Liver (tissue), 8 donors: ENCODE measurements at regions not wholly inside any gene's neighbourhood (a gene's known extent, or its start where the extent isn't known, plus 50 kb on each side); places are given as distances from the start of the nearest gene placed in this dataset.

Experiments
- DNase-seq: peaks from one replicate; pipeline ENCODE4 v3.0.0-alpha.2; 2017; ENCODE audit warnings: low spot score
- H3K27ac ChIP-seq, 2 donors: one replicate each; pipeline ENCODE4 v1.7.0; 2013; ENCODE audit warnings: inconsistent platforms in 2 of 2, low read length in 2 of 2, control low read depth in 1 of 2, low read depth in 1 of 2, mild to moderate bottlenecking in 1 of 2
- H3K27me3 ChIP-seq, 4 donors: one replicate each; pipeline versions ENCODE4 v1.6.1 to v1.7.0; 2013; ENCODE audit warnings: low read length in 3 of 4, inconsistent platforms in 1 of 4, mild to moderate bottlenecking in 1 of 4, moderate library complexity in 1 of 4; ENCODE audit not compliant: control insufficient read depth in 4 of 4, insufficient read depth in 4 of 4
- H3K36me3 ChIP-seq, 4 donors: one replicate each; pipeline versions ENCODE4 v1.6.1 to v1.7.0; 2013; ENCODE audit warnings: low read length in 3 of 4, mild to moderate bottlenecking in 3 of 4, low read depth in 1 of 4, moderate library complexity in 1 of 4; ENCODE audit not compliant: control insufficient read depth in 4 of 4, insufficient read depth in 3 of 4
- H3K4me1 ChIP-seq, 4 donors: one replicate each; pipeline versions ENCODE4 v1.6.1 to v1.7.0; 2013; ENCODE audit warnings: low read length in 3 of 4, mild to moderate bottlenecking in 3 of 4, moderate library complexity in 1 of 4; ENCODE audit not compliant: control insufficient read depth in 4 of 4, insufficient read depth in 4 of 4
- H3K4me3 ChIP-seq, 3 donors: one replicate each; pipeline versions ENCODE4 v1.6.1 to v1.7.0; 2013; ENCODE audit warnings: low read length in 3 of 3, control low read depth in 1 of 3, low read depth in 1 of 3, mild to moderate bottlenecking in 1 of 3
- H3K9ac ChIP-seq, 2 donors: one replicate each; pipeline ENCODE4 v1.7.0; 2013; ENCODE audit warnings: low read length in 2 of 2, mild to moderate bottlenecking in 2 of 2, moderate library complexity in 2 of 2, control low read depth in 1 of 2, low read depth in 1 of 2
- H3K9me3 ChIP-seq, 4 donors: one replicate each; pipeline versions ENCODE4 v1.6.1 to v1.7.0; 2013; ENCODE audit warnings: low read length in 3 of 4; ENCODE audit not compliant: control insufficient read depth in 4 of 4
- GABPA ChIP-seq, 2 donors: IDR thresholded peaks in 1 of 2; conservative IDR thresholded peaks in 1 of 2; 2 replicates each; pipeline ENCODE4 v1.6.1; 2016; ENCODE audit warnings: antibody characterized with exemption in 2 of 2, mild to moderate bottlenecking in 1 of 2, moderate library complexity in 1 of 2
- JUND ChIP-seq, 2 donors: IDR thresholded peaks; 2 replicates each; pipeline ENCODE4 v1.6.1; 2016; ENCODE audit warnings: antibody characterized with exemption in 2 of 2
- RAD21 ChIP-seq, 2 donors: IDR thresholded peaks; 2 replicates each; pipeline ENCODE4 v1.6.1; 2016; ENCODE audit warnings: antibody characterized with exemption in 2 of 2, mild to moderate bottlenecking in 2 of 2
- TAF1 ChIP-seq: conservative IDR thresholded peaks from 2 replicates; pipeline ENCODE4 v1.6.1; 2016; ENCODE audit warnings: antibody characterized with exemption, mild to moderate bottlenecking
- YY1 ChIP-seq: IDR thresholded peaks from 2 replicates; pipeline ENCODE4 v1.6.1; 2016; ENCODE audit warnings: antibody characterized with exemption, mild to moderate bottlenecking
- WGBS: extraction: QIAGEN DNeasy Blood & Tissue Kit; methylation state at CpG from one replicate; pipeline ENCODE4 v1.1.7; 2013; 5-methylcytosine and 5-hydroxymethylcytosine counted together
- TF ChIP-seq, protein P1 (sequence below): IDR thresholded peaks from 2 replicates; pipeline ENCODE4 v1.6.1; 2016; ENCODE audit warnings: antibody characterized with exemption
- TF ChIP-seq, protein P2 (sequence below): fragments of 150-350 bp; IDR thresholded peaks from 2 replicates; pipeline ENCODE4 v1.5.1; 2017; ENCODE audit warnings: improper control_type of control experiment, low read depth, low read length; ENCODE audit not compliant: missing input control
- TF ChIP-seq, protein P3 (sequence below): IDR thresholded peaks from 2 replicates; pipeline ENCODE4 v1.6.1; 2016; ENCODE audit warnings: antibody characterized with exemption
- TF ChIP-seq, protein P4 (sequence below): IDR thresholded peaks from 2 replicates; pipeline ENCODE4 v1.6.1; 2016; ENCODE audit warnings: antibody characterized with exemption
- TF ChIP-seq, protein P5 (sequence below): IDR thresholded peaks from 2 replicates; pipeline ENCODE4 v1.6.1; 2016; ENCODE audit warnings: antibody characterized with exemption, mild to moderate bottlenecking
- donor health status: healthy.
- donor health status: healthy.
- donor health status: healthy.
- donor health status: healthy.
- donor health status: healthy.

DNA sequence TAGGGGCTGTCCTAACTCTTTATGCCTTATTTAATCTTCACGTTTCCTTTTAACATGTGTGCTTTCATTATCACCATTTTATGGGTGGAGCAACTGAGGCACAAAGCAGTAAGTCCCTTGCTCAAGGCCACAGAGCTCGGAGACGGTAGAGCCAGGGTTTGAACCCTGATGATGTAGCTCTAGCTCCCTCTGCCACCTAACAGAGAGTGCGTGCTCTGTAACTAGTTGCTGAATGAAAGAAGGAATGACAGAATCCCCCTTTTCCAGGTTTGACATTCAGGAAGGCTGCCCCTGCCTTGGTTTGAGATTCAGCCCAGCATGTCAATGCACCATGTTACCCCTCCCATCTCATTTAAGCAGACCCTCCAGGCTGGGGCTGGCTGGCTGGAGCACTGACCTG lies 193.3 kb upstream of the NAV2 start:
- H3K4me1 ChIP-seq: peaks cover 0 to 17% (median 12%) of the 10 kb centered on the region in 4 donors
- WGBS: 80% methylated on average over 4 of the region's 4 CpGs
- TF ChIP-seq GABPA (IDR thresholded peaks at IDR 0.05 in 1 of 2, conservative IDR thresholded peaks at IDR 0.05 in 1 of 2) (no peak), YY1 (no peak), TAF1 (no peak), RAD21 (IDR thresholded peaks at IDR 0.05) (no peak), JUND (IDR thresholded peaks at IDR 0.05) (no peak)
- TF ChIP-seq, protein P1, sequence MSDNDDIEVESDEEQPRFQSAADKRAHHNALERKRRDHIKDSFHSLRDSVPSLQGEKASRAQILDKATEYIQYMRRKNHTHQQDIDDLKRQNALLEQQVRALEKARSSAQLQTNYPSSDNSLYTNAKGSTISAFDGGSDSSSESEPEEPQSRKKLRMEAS: no peak
- TF ChIP-seq, protein P2, sequence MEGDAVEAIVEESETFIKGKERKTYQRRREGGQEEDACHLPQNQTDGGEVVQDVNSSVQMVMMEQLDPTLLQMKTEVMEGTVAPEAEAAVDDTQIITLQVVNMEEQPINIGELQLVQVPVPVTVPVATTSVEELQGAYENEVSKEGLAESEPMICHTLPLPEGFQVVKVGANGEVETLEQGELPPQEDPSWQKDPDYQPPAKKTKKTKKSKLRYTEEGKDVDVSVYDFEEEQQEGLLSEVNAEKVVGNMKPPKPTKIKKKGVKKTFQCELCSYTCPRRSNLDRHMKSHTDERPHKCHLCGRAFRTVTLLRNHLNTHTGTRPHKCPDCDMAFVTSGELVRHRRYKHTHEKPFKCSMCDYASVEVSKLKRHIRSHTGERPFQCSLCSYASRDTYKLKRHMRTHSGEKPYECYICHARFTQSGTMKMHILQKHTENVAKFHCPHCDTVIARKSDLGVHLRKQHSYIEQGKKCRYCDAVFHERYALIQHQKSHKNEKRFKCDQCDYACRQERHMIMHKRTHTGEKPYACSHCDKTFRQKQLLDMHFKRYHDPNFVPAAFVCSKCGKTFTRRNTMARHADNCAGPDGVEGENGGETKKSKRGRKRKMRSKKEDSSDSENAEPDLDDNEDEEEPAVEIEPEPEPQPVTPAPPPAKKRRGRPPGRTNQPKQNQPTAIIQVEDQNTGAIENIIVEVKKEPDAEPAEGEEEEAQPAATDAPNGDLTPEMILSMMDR: no peak
- H3K27me3 ChIP-seq: no peaks in the 10 kb centered on the region
- no peak overlapping the region for H3K27ac ChIP-seq
- no peaks in the 10 kb centered on the region for H3K9me3 ChIP-seq
- no peak overlapping the region for H3K9ac ChIP-seq
- H3K4me3 ChIP-seq: no peak overlapping the region
- no peak for DNase-seq
- no peaks in the 10 kb centered on the region for H3K36me3 ChIP-seq

DNA sequence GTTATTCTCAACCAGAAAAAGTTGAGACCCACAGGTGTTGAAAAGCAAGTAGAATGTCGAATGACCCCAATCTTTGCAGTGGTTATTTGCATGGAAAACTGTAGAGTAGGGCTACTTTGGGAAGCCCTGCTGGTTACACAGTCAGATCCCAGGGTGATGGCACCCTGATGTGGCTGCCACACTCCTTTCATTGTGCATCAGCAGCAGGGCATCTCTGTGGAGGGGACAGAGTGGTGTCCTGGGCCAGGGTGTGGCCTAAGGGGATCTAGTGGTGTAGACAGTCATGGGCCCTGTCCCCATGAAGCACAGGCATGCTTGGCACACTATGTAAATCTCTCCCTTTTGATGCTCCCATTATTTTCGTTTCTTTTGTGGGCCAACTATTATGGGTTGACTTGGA lies 199.4 kb upstream of the NAV2 start:
- DNase-seq: no peak
- no peak overlapping the region for H3K4me3 ChIP-seq
- no peak overlapping the region for H3K9ac ChIP-seq
- WGBS: 85% methylated on average over 2 of the region's 2 CpGs
- H3K36me3 ChIP-seq: no peaks in the 10 kb centered on the region
- peak overlapping the region in 1 of 2 donors; percentile 92 for H3K27ac ChIP-seq
- TF ChIP-seq, protein P3, sequence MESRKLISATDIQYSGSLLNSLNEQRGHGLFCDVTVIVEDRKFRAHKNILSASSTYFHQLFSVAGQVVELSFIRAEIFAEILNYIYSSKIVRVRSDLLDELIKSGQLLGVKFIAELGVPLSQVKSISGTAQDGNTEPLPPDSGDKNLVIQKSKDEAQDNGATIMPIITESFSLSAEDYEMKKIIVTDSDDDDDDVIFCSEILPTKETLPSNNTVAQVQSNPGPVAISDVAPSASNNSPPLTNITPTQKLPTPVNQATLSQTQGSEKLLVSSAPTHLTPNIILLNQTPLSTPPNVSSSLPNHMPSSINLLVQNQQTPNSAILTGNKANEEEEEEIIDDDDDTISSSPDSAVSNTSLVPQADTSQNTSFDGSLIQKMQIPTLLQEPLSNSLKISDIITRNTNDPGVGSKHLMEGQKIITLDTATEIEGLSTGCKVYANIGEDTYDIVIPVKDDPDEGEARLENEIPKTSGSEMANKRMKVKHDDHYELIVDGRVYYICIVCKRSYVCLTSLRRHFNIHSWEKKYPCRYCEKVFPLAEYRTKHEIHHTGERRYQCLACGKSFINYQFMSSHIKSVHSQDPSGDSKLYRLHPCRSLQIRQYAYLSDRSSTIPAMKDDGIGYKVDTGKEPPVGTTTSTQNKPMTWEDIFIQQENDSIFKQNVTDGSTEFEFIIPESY: no peak
- TF ChIP-seq, protein P4, sequence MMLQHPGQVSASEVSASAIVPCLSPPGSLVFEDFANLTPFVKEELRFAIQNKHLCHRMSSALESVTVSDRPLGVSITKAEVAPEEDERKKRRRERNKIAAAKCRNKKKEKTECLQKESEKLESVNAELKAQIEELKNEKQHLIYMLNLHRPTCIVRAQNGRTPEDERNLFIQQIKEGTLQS: no peak
- TF ChIP-seq, protein P5, sequence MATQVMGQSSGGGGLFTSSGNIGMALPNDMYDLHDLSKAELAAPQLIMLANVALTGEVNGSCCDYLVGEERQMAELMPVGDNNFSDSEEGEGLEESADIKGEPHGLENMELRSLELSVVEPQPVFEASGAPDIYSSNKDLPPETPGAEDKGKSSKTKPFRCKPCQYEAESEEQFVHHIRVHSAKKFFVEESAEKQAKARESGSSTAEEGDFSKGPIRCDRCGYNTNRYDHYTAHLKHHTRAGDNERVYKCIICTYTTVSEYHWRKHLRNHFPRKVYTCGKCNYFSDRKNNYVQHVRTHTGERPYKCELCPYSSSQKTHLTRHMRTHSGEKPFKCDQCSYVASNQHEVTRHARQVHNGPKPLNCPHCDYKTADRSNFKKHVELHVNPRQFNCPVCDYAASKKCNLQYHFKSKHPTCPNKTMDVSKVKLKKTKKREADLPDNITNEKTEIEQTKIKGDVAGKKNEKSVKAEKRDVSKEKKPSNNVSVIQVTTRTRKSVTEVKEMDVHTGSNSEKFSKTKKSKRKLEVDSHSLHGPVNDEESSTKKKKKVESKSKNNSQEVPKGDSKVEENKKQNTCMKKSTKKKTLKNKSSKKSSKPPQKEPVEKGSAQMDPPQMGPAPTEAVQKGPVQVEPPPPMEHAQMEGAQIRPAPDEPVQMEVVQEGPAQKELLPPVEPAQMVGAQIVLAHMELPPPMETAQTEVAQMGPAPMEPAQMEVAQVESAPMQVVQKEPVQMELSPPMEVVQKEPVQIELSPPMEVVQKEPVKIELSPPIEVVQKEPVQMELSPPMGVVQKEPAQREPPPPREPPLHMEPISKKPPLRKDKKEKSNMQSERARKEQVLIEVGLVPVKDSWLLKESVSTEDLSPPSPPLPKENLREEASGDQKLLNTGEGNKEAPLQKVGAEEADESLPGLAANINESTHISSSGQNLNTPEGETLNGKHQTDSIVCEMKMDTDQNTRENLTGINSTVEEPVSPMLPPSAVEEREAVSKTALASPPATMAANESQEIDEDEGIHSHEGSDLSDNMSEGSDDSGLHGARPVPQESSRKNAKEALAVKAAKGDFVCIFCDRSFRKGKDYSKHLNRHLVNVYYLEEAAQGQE: no peak
- no peaks in the 10 kb centered on the region for H3K27me3 ChIP-seq
- H3K9me3 ChIP-seq: no peaks in the 10 kb centered on the region
- H3K4me1 ChIP-seq: peaks cover 17 to 50% (median 46%) of the 10 kb centered on the region in 4 donors
